SK-N-SH (cell line): ENCODE measurements at regions not wholly inside any gene's neighbourhood (a gene's known extent, or its start where the extent isn't known, plus 50 kb on each side); places are given as distances from the start of the nearest gene placed in this dataset.
A peak's percentile ranks its signal among the peaks of the same experiment; 100 is the strongest.

ENCODE experiments used
- CTCF ChIA-PET: fragments of 300-600, 350-600 bp; formaldehyde crosslinking; extraction: SDS; loops from one replicate; lab custom pipeline; 2021; lab: Yijun Ruan, JAX
- POLR2A ChIA-PET: fragments of 350-600 bp; sonication (Branson Sonifier 250); formaldehyde crosslinking; extraction: SDS; loops from one replicate; lab custom pipeline; 2020; ENCODE audit warnings: antibody characterized with exemption, inconsistent platforms; lab: Yijun Ruan, JAX
- DNase-seq: peaks from one replicate; pipeline ENCODE4 v3.0.0; 2012
- H2AFZ ChIP-seq: fragments of 200-600 bp; sonication (generic); 2 replicates; pipeline ENCODE4 v1.8.1; 2016; ENCODE audit warnings: antibody characterized with exemption, mild to moderate bottlenecking, low read depth
- H3F3A ChIP-seq: fragments of 200-600 bp; sonication (generic); replicated peaks from 2 replicates; pipeline ENCODE3; 2016; ENCODE audit warnings: antibody characterized with exemption, mild to moderate bottlenecking; ENCODE audit not compliant: insufficient read depth
- H3K27ac ChIP-seq, 2 experiments: fragments of 200-500 bp in 1 of 2; fragments of 200-600 bp in 1 of 2; sonication (Bioruptor generic) in 1 of 2; sonication (generic), shearing (Covaris generic) in 1 of 2; 2 replicates each; pipeline versions ENCODE4 v1.5.1 to v1.6.1; 2014 to 2016; ENCODE audit warnings: low read depth in 2 of 2, inconsistent platforms in 1 of 2, low read length in 1 of 2, mild to moderate bottlenecking in 1 of 2, mixed read lengths in 1 of 2
- H3K27me3 ChIP-seq: fragments of 200-600 bp; sonication (generic), shearing (Covaris generic); 2 replicates; pipeline ENCODE4 v1.6.1; 2016; ENCODE audit warnings: mixed run types; ENCODE audit not compliant: insufficient read depth
- H3K36me3 ChIP-seq, 2 experiments: fragments of 200-500 bp in 1 of 2; fragments of 200-600 bp in 1 of 2; sonication (Bioruptor generic) in 1 of 2; sonication (generic) in 1 of 2; replicated peaks in 1 of 2; 2 replicates each; pipeline versions ENCODE3 to v1.5.1; 2014 to 2016; ENCODE audit warnings: low read length in 1 of 2, mild to moderate bottlenecking in 1 of 2; ENCODE audit not compliant: insufficient read depth in 2 of 2, control insufficient read depth in 1 of 2
- H3K4me1 ChIP-seq, 2 experiments: fragments of 200-500 bp in 1 of 2; fragments of 200-600 bp in 1 of 2; sonication (Bioruptor generic) in 1 of 2; sonication (generic), shearing (Covaris generic) in 1 of 2; 2 replicates each; pipeline versions ENCODE4 v1.5.1 to v1.6.1; 2014 to 2016; ENCODE audit warnings: low read depth in 1 of 2, low read length in 1 of 2, mixed run types in 1 of 2; ENCODE audit not compliant: insufficient read depth in 2 of 2, control insufficient read depth in 1 of 2
- H3K4me2 ChIP-seq: fragments of 200-600 bp; sonication (generic), shearing (Covaris generic); 2 replicates; pipeline ENCODE4 v1.6.1; 2017; ENCODE audit warnings: mixed run types
- H3K4me3 ChIP-seq, 2 experiments: fragments of 200-500 bp in 1 of 2; fragments of 200-600 bp in 1 of 2; sonication (Bioruptor generic) in 1 of 2; sonication (generic), shearing (Covaris generic) in 1 of 2; 2 replicates each; pipeline versions ENCODE4 v1.5.1 to v1.8.1; 2014 to 2016; ENCODE audit warnings: low read depth in 2 of 2, inconsistent platforms in 1 of 2, low read length in 1 of 2, mild to moderate bottlenecking in 1 of 2, mixed read lengths in 1 of 2, moderate library complexity in 1 of 2
- H3K79me2 ChIP-seq: fragments of 200-600 bp; sonication (generic); 2 replicates; pipeline ENCODE4 v1.8.1; 2017; ENCODE audit warnings: mild to moderate bottlenecking; ENCODE audit not compliant: insufficient read depth
- H3K9ac ChIP-seq: fragments of 200-600 bp; sonication (generic); 2 replicates; pipeline ENCODE4 v1.6.1; 2017; ENCODE audit warnings: mixed run types
- H3K9me2 ChIP-seq: fragments of 200-600 bp; sonication (generic); 2 replicates; pipeline ENCODE4 v1.6.1; 2017; ENCODE audit warnings: mixed run types
- H3K9me3 ChIP-seq: fragments of 200-600 bp; sonication (generic); 2 replicates; pipeline ENCODE4 v1.6.1; 2017; ENCODE audit warnings: mixed run types, mild to moderate bottlenecking, moderate library complexity
- H4K20me1 ChIP-seq: fragments of 200-600 bp; sonication (generic); 2 replicates; pipeline ENCODE4 v1.6.1; 2017; ENCODE audit warnings: mild to moderate bottlenecking, mixed run types; ENCODE audit not compliant: insufficient read depth
- EZH2phosphoT487 ChIP-seq: fragments of 200-600 bp; sonication (generic); IDR thresholded peaks from 2 replicates; pipeline ENCODE4 v1.6.1; 2017; ENCODE audit warnings: low read depth, mixed run types, mild to moderate bottlenecking, antibody characterized with exemption, moderate library complexity, borderline replicate concordance
- FOSL2 ChIP-seq: IDR thresholded peaks from 2 replicates; pipeline ENCODE4 v1.4.0; 2012; ENCODE audit warnings: low read depth, mild to moderate bottlenecking, moderate library complexity, borderline replicate concordance
- FOXJ3 ChIP-seq: sonication (generic); formaldehyde crosslinking; IDR thresholded peaks from 2 replicates; pipeline ENCODE4 v1.5.1; 2020; ENCODE audit warnings: mild to moderate bottlenecking, missing genetic modification reagents
- GABPA ChIP-seq: IDR thresholded peaks from 2 replicates; pipeline ENCODE4 v1.4.0; 2012; ENCODE audit warnings: low read depth, mild to moderate bottlenecking
- RFX5 ChIP-seq: IDR thresholded peaks from 2 replicates; pipeline ENCODE4 v1.6.1; 2012; ENCODE audit warnings: mild to moderate bottlenecking, improper control_type of control experiment, low read length
- RXRA ChIP-seq: IDR thresholded peaks from 2 replicates; pipeline ENCODE4 v1.4.0; 2012; ENCODE audit warnings: low read depth, mild to moderate bottlenecking, borderline replicate concordance
- SIN3A ChIP-seq: IDR thresholded peaks from 2 replicates; pipeline ENCODE4 v1.6.1; 2012; ENCODE audit warnings: low read depth, mild to moderate bottlenecking, low read length, moderate library complexity, borderline replicate concordance
- TAF1 ChIP-seq: IDR thresholded peaks from 2 replicates; pipeline ENCODE4 v1.6.1; 2012; ENCODE audit warnings: low read depth, mild to moderate bottlenecking, low read length, moderate library complexity, borderline replicate concordance
- USF1 ChIP-seq: IDR thresholded peaks from 2 replicates; pipeline ENCODE4 v1.4.0; 2012; ENCODE audit warnings: low read depth, borderline replicate concordance
- WGBS: methylation state at CpG from one replicate; pipeline ENCODE4 v1.1.6; 2017; ENCODE audit warnings: low lambda C conversion rate; 5-methylcytosine and 5-hydroxymethylcytosine counted together
- TF ChIP-seq, protein P1 (sequence below): fragments of 150-350 bp; IDR thresholded peaks from 2 replicates; pipeline ENCODE4 v1.6.1; 2017; ENCODE audit warnings: antibody characterized with exemption, low read length, low read depth, borderline replicate concordance
- TF ChIP-seq, protein P2 (sequence below): fragments of 150-350 bp; IDR thresholded peaks from 2 replicates; pipeline ENCODE4 v1.6.1; 2016; ENCODE audit warnings: mild to moderate bottlenecking, low read depth, low read length
- TF ChIP-seq, protein P3 (sequence below): IDR thresholded peaks from 2 replicates; pipeline ENCODE4; 2012
- TF ChIP-seq, protein P4 (sequence below): IDR thresholded peaks from 2 replicates; pipeline ENCODE4 v1.6.1; 2012; ENCODE audit warnings: mild to moderate bottlenecking, low read depth, low read length, moderate library complexity

DNA sequence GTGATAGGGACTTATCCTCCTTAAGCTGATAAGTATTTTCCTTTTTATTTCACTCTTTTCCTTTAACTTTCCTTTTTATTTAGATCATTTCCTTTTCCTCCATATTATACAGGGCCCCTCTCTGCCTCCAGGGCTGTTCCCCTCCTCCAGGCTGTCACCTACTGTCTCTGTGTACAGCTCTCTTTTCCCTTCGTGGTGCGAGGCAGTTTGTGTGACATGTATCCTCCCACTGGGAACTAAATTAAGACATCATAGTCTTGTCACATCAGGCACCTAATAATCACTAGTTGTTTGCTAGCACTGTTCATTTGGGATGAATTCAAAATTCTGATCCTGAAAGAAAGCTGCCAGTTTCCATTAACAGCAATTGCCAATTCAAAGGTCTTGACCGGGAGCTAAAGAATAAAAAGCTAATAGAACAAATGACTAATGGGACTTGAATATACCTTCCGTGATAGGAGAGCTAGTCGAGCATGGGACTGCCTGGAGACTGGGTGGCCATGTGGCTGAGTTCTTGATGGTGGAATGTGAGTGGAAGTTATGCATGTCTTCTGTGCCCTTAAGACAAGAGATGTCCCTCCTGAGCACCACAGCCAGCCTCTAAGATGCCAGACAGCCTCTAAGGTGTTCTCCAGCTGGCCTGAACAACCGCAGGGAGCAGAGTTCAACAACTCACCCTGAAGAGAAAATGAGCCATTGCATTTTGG, 77.7 kb upstream of the LRRC55 start:
- H3K9me2 ChIP-seq, result no peaks in the 10 kb centered on the region
- TF ChIP-seq, protein P1, sequence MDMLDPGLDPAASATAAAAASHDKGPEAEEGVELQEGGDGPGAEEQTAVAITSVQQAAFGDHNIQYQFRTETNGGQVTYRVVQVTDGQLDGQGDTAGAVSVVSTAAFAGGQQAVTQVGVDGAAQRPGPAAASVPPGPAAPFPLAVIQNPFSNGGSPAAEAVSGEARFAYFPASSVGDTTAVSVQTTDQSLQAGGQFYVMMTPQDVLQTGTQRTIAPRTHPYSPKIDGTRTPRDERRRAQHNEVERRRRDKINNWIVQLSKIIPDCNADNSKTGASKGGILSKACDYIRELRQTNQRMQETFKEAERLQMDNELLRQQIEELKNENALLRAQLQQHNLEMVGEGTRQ, result no peak
- TF ChIP-seq TAF1 (no peak), SIN3A (no peak)
- peak overlapping the region in 1 of 2 experiments; percentile 100; a peak in 2 of 4 replicates for H3K27ac ChIP-seq
- H3K4me2 ChIP-seq, result no peak overlapping the region
- H3K36me3 ChIP-seq, result no peaks in the 10 kb centered on the region
- H3K27me3 ChIP-seq, result no peaks in the 10 kb centered on the region
- ChIA-PET POLR2A (no interaction called here), CTCF (interaction anchor here (0.8 to 4.1 kb wide), 4 partner anchors 9 to 263 kb away, joined by 3 to 21 read pairs (median 6); no protein-coding TSS in a partner anchor)
- H3K4me1 ChIP-seq, result peaks cover 0 to 15% of the 10 kb centered on the region in 2 experiments; a peak in 2 of 4 replicates
- no peak overlapping the region for H3K4me3 ChIP-seq
- no peaks in the 10 kb centered on the region for H4K20me1 ChIP-seq
- no peak overlapping the region for H3K9ac ChIP-seq
- no peaks in the 10 kb centered on the region for H3F3A ChIP-seq
- no peak for DNase-seq
- 65% methylated on average over 6 of the region's 6 CpGs for WGBS
- H3K79me2 ChIP-seq, result no peaks in the 10 kb centered on the region
- no peak overlapping the region for H2AFZ ChIP-seq
- H3K9me3 ChIP-seq, result no peaks in the 10 kb centered on the region

DNA sequence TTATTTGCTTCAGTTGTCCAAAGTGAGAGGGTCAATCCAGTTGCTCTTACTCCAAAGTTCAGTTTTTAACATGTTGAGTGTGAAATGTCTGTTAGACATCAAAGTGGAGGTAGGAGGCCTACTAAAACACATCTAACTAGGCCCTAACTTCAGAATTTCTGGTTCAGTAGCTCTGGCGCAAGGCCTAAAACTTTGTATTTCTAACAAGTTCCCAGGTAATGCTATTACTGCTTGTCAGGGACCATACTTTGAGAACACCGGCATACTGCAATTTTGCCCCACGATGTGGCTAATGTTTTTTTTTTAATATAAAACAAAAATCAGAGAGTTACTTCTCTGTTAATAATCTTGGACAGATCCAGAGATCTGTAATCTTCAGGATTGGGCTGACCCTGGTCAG, 72.4 kb upstream of the LRRC55 start:
- Histone ChIP-seq H3K9me3 (no peaks in the 10 kb centered on the region), H3K79me2 (no peaks in the 10 kb centered on the region), H2AFZ (no peak overlapping the region), H3K36me3 (no peaks in the 10 kb centered on the region), H3K4me3 (no peak overlapping the region), H3K9me2 (no peaks in the 10 kb centered on the region), H3K27me3 (no peaks in the 10 kb centered on the region), H3K27ac (no peak overlapping the region), H3F3A (no peaks in the 10 kb centered on the region), H4K20me1 (no peaks in the 10 kb centered on the region), H3K4me1 (no peaks in the 10 kb centered on the region), H3K9ac (no peak overlapping the region), H3K4me2 (no peak overlapping the region)
- DNase-seq, result no peak
- WGBS, result 74% methylated on average over 3 of the region's 3 CpGs
- ChIA-PET POLR2A (no interaction called here), CTCF (interaction anchor here (2.8 kb wide), 1 partner anchor 140 kb away, joined by 10 read pairs; no protein-coding TSS in a partner anchor)
- TF ChIP-seq RXRA (no peak), FOXJ3 (CRISPR knock-in tag) (no peak), GABPA (no peak), EZH2phosphoT487 (no peak), FOSL2 (no peak), RFX5 (no peak), SIN3A (no peak), USF1 (no peak)
- TF ChIP-seq, protein P2, sequence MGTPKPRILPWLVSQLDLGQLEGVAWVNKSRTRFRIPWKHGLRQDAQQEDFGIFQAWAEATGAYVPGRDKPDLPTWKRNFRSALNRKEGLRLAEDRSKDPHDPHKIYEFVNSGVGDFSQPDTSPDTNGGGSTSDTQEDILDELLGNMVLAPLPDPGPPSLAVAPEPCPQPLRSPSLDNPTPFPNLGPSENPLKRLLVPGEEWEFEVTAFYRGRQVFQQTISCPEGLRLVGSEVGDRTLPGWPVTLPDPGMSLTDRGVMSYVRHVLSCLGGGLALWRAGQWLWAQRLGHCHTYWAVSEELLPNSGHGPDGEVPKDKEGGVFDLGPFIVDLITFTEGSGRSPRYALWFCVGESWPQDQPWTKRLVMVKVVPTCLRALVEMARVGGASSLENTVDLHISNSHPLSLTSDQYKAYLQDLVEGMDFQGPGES, result no peak
- TF ChIP-seq, protein P3, sequence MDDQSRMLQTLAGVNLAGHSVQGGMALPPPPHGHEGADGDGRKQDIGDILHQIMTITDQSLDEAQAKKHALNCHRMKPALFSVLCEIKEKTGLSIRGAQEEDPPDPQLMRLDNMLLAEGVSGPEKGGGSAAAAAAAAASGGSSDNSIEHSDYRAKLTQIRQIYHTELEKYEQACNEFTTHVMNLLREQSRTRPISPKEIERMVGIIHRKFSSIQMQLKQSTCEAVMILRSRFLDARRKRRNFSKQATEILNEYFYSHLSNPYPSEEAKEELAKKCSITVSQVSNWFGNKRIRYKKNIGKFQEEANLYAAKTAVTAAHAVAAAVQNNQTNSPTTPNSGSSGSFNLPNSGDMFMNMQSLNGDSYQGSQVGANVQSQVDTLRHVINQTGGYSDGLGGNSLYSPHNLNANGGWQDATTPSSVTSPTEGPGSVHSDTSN, result no peak
- TF ChIP-seq, protein P1, result no peak
- TF ChIP-seq, protein P4, sequence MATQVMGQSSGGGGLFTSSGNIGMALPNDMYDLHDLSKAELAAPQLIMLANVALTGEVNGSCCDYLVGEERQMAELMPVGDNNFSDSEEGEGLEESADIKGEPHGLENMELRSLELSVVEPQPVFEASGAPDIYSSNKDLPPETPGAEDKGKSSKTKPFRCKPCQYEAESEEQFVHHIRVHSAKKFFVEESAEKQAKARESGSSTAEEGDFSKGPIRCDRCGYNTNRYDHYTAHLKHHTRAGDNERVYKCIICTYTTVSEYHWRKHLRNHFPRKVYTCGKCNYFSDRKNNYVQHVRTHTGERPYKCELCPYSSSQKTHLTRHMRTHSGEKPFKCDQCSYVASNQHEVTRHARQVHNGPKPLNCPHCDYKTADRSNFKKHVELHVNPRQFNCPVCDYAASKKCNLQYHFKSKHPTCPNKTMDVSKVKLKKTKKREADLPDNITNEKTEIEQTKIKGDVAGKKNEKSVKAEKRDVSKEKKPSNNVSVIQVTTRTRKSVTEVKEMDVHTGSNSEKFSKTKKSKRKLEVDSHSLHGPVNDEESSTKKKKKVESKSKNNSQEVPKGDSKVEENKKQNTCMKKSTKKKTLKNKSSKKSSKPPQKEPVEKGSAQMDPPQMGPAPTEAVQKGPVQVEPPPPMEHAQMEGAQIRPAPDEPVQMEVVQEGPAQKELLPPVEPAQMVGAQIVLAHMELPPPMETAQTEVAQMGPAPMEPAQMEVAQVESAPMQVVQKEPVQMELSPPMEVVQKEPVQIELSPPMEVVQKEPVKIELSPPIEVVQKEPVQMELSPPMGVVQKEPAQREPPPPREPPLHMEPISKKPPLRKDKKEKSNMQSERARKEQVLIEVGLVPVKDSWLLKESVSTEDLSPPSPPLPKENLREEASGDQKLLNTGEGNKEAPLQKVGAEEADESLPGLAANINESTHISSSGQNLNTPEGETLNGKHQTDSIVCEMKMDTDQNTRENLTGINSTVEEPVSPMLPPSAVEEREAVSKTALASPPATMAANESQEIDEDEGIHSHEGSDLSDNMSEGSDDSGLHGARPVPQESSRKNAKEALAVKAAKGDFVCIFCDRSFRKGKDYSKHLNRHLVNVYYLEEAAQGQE, result no peak
